Omental fat pad (tissue), 3 donors: ENCODE measurements at regions not wholly inside any gene's neighbourhood (a gene's known extent, or its start where the extent isn't known, plus 50 kb on each side); places are given as distances from the start of the nearest gene placed in this dataset.

Experiments used
- ATAC-seq: fragments of 150-250 bp; one replicate; pipeline ENCODE4 v1.9.1; 2016; ENCODE audit warnings: mild to moderate bottlenecking, moderate library complexity; ENCODE audit not compliant: low FRiP score
- DNase-seq: peaks from one replicate; pipeline ENCODE4 v3.0.0-alpha.2; 2019; ENCODE audit warnings: low spot score
- CTCF ChIP-seq, 3 donors: fragments of 450-650 bp; IDR thresholded peaks; one replicate each; pipeline ENCODE4 v1.5.1; 2016 to 2017; ENCODE audit warnings: antibody characterized with exemption in 3 of 3, mild to moderate bottlenecking in 3 of 3, moderate library complexity in 2 of 3

GRCh38 chr1:68551459-68551858 lies 54.6 kb upstream of the DEPDC1 start:
- DNase-seq (no peak), ATAC-seq (no peak)
- no peak for TF ChIP-seq CTCF (IDR thresholded peaks at IDR 0.05)

GRCh38 chr1:68558321-68559026 lies 61.6 kb upstream of the DEPDC1 start:
- ATAC-seq (no peak), DNase-seq (no peak)
- TF ChIP-seq CTCF (IDR thresholded peaks at IDR 0.05), result no peak

GRCh38 chr1:68565923-68566322 lies 69.0 kb upstream of the DEPDC1 start:
- TF ChIP-seq CTCF (IDR thresholded peaks at IDR 0.05), result no peak
- ATAC-seq, result no peak
- no peak for DNase-seq

- ATAC-seq, result no peak
- TF ChIP-seq CTCF (IDR thresholded peaks at IDR 0.05), result no peak
- no peak for DNase-seq
These were observed 74.0 kb upstream of the DEPDC1 start for GRCh38 chr1:68570871-68571270.

- DNase-seq (no peak), ATAC-seq (no peak)
- TF ChIP-seq CTCF (IDR thresholded peaks at IDR 0.05), result no peak
These were observed 74.8 kb upstream of the DEPDC1 start for GRCh38 chr1:68571454-68572235.

GRCh38 chr1:68585351-68585750 lies 88.5 kb upstream of the DEPDC1 start:
- DNase-seq, result no peak
- ATAC-seq, result no peak
- no peak for TF ChIP-seq CTCF (IDR thresholded peaks at IDR 0.05)

GRCh38 chr1:68586766-68587165 lies 89.9 kb upstream of the DEPDC1 start:
- DNase-seq (no peak), ATAC-seq (no peak)
- no peak for TF ChIP-seq CTCF (IDR thresholded peaks at IDR 0.05)
